ENCODE measurements at regions not wholly inside any gene's neighbourhood (a gene's known extent, or its start where the extent isn't known, plus 50 kb on each side); places are given as distances from the start of the nearest gene placed in this dataset.
A peak's percentile ranks its signal among the peaks of the same experiment; 100 is the strongest.
"Not testable (repeated sequence)": the region's sequence is repeated elsewhere in the genome, so short reads cannot be mapped to it uniquely, and the experiment has no call there.

GRCh38 chr5:106014262-106014661, 1656.5 kb downstream of the EFNA5 start:
- Histone ChIP-seq H3K4me2 (ENCODE audit: low read length) (no peak overlapping the region), H3K4me1 (ENCODE audit: low read length) (peaks cover 1% of the 10 kb centered on the region), H3K27me3 (ENCODE audit: low read depth, low read length) (no peaks in the 10 kb centered on the region), H3K27ac (ENCODE audit: low read length) (no peak overlapping the region), H3K79me2 (ENCODE audit: low read length) (no peaks in the 10 kb centered on the region), H3K36me3 (replicated peaks; ENCODE audit: low read depth, low read length) (no peaks in the 10 kb centered on the region), H3K9me3 (ENCODE audit: insufficient read depth, low read length) (no peaks in the 10 kb centered on the region), H2AFZ (ENCODE audit: low read depth, low read length) (no peak overlapping the region), H3K4me3 (ENCODE audit: low read length) (no peak overlapping the region), H3K9ac (ENCODE audit: low read length) (no peak overlapping the region), H4K20me1 (ENCODE audit: insufficient read depth, low read length) (no peaks in the 10 kb centered on the region)
- TF ChIP-seq CTCF (IDR thresholded peaks at IDR 0.05; ENCODE audit: low read depth, low read length) (no peak), EZH2phosphoT487 (IDR thresholded peaks at IDR 0.05; ENCODE audit: low read depth) (no peak)

- peak overlapping the region; percentile 94 for H3K27ac ChIP-seq (ENCODE audit: low read length)
- H4K20me1 ChIP-seq (ENCODE audit: insufficient read depth, low read length): no peaks in the 10 kb centered on the region
- H3K4me1 ChIP-seq (ENCODE audit: low read length): peaks cover 41% of the 10 kb centered on the region
- H3K27me3 ChIP-seq (ENCODE audit: low read depth, low read length): no peaks in the 10 kb centered on the region
- H3K9ac ChIP-seq (ENCODE audit: low read length): peak overlapping the region; percentile 60
- no peaks in the 10 kb centered on the region for H3K79me2 ChIP-seq (ENCODE audit: low read length)
- peak overlapping the region; percentile 59; the same call in 1 of the 2 replicates for H2AFZ ChIP-seq (ENCODE audit: low read depth, low read length)
- no peaks in the 10 kb centered on the region for H3K9me3 ChIP-seq (ENCODE audit: insufficient read depth, low read length)
- peaks cover 6% of the 10 kb centered on the region for H3K36me3 ChIP-seq (replicated peaks; ENCODE audit: low read depth, low read length)
- no peak for TF ChIP-seq EZH2phosphoT487 (IDR thresholded peaks at IDR 0.05; ENCODE audit: low read depth)
- no peak for TF ChIP-seq CTCF (IDR thresholded peaks at IDR 0.05; ENCODE audit: low read depth, low read length)
- peak overlapping the region; percentile 65 for H3K4me3 ChIP-seq (ENCODE audit: low read length)
- peak overlapping the region; percentile 84 for H3K4me2 ChIP-seq (ENCODE audit: low read length)
Observed at GRCh38 chr5:106006242-106006641, 1664.5 kb downstream of the EFNA5 start.

GRCh38 chr5:105998991-105999390, 1671.7 kb downstream of the EFNA5 start:
- H3K4me2 ChIP-seq (ENCODE audit: low read length); H3K27me3 ChIP-seq (ENCODE audit: low read depth, low read length); H3K4me1 ChIP-seq (ENCODE audit: low read length); H3K9ac ChIP-seq (ENCODE audit: low read length); H3K36me3 ChIP-seq (replicated peaks; ENCODE audit: low read depth, low read length); H4K20me1 ChIP-seq (ENCODE audit: insufficient read depth, low read length); H3K4me3 ChIP-seq (ENCODE audit: low read length); H3K9me3 ChIP-seq (ENCODE audit: insufficient read depth, low read length); H2AFZ ChIP-seq (ENCODE audit: low read depth, low read length); H3K27ac ChIP-seq (ENCODE audit: low read length); H3K79me2 ChIP-seq (ENCODE audit: low read length): not testable (repeated sequence)

- H3K27ac ChIP-seq (ENCODE audit: low read length): no peak overlapping the region
- H3K4me3 ChIP-seq (ENCODE audit: low read length): no peak overlapping the region
- H3K4me1 ChIP-seq (ENCODE audit: low read length): no peaks in the 10 kb centered on the region
- no peak overlapping the region for H2AFZ ChIP-seq (ENCODE audit: low read depth, low read length)
- no peaks in the 10 kb centered on the region for H3K36me3 ChIP-seq (replicated peaks; ENCODE audit: low read depth, low read length)
- H3K79me2 ChIP-seq (ENCODE audit: low read length): no peaks in the 10 kb centered on the region
- no peaks in the 10 kb centered on the region for H3K27me3 ChIP-seq (ENCODE audit: low read depth, low read length)
- no peak overlapping the region for H3K9ac ChIP-seq (ENCODE audit: low read length)
- no peak for TF ChIP-seq EZH2phosphoT487 (IDR thresholded peaks at IDR 0.05; ENCODE audit: low read depth)
- TF ChIP-seq CTCF (IDR thresholded peaks at IDR 0.05; ENCODE audit: low read depth, low read length): no peak
- no peak overlapping the region for H3K4me2 ChIP-seq (ENCODE audit: low read length)
- H4K20me1 ChIP-seq (ENCODE audit: insufficient read depth, low read length): no peaks in the 10 kb centered on the region
- H3K9me3 ChIP-seq (ENCODE audit: insufficient read depth, low read length): no peaks in the 10 kb centered on the region
Observed at GRCh38 chr5:105993027-105993426, 1677.7 kb downstream of the EFNA5 start.

- no peak overlapping the region for H3K9ac ChIP-seq (ENCODE audit: low read length)
- H3K27me3 ChIP-seq (ENCODE audit: low read depth, low read length): no peaks in the 10 kb centered on the region
- H3K4me3 ChIP-seq (ENCODE audit: low read length): no peak overlapping the region
- TF ChIP-seq CTCF (IDR thresholded peaks at IDR 0.05; ENCODE audit: low read depth, low read length) (no peak), EZH2phosphoT487 (IDR thresholded peaks at IDR 0.05; ENCODE audit: low read depth) (no peak)
- no peak overlapping the region for H2AFZ ChIP-seq (ENCODE audit: low read depth, low read length)
- H3K27ac ChIP-seq (ENCODE audit: low read length): no peak overlapping the region
- H3K36me3 ChIP-seq (replicated peaks; ENCODE audit: low read depth, low read length): no peaks in the 10 kb centered on the region
- H3K4me2 ChIP-seq (ENCODE audit: low read length): no peak overlapping the region
- H3K79me2 ChIP-seq (ENCODE audit: low read length): no peaks in the 10 kb centered on the region
- no peaks in the 10 kb centered on the region for H3K9me3 ChIP-seq (ENCODE audit: insufficient read depth, low read length)
- H3K4me1 ChIP-seq (ENCODE audit: low read length): no peaks in the 10 kb centered on the region
- H4K20me1 ChIP-seq (ENCODE audit: insufficient read depth, low read length): no peaks in the 10 kb centered on the region
Observed at GRCh38 chr5:105982526-105982925, 1688.2 kb downstream of the EFNA5 start.
